ENCODE measurements at regions not wholly inside any gene's neighbourhood (a gene's known extent, or its start where the extent isn't known, plus 50 kb on each side); places are given as distances from the start of the nearest gene placed in this dataset.

DNA sequence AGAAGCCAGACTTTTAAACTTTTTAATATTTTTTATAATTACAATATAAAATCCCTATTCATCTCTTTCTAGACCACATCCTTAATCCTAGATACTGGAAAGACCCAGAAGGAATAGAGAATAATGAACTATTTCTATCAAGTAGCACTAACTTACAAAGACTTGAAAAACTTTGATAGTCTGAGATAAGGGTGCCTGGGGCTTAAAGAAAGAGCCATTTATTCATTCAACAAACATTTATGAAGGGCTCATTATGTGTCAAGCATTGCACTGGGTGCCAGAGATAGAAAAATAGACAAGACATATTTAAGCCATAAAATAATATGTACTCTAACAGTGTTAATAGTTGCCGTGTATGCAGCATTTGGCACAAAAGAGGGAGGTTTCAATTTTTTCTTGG, 178.0 kb upstream of the EMCN start:
- Histone ChIP-seq H4K20me1 (ENCODE audit: insufficient read depth, low read length) (no peaks in the 10 kb centered on the region), H3K27ac (ENCODE audit: low read length) (no peak overlapping the region), H3K27me3 (ENCODE audit: low read depth, low read length) (no peaks in the 10 kb centered on the region), H3K79me2 (ENCODE audit: low read length) (no peaks in the 10 kb centered on the region), H3K4me2 (ENCODE audit: low read length) (no peak overlapping the region), H3K36me3 (replicated peaks; ENCODE audit: low read depth, low read length) (no peaks in the 10 kb centered on the region), H3K4me1 (ENCODE audit: low read length) (no peaks in the 10 kb centered on the region), H3K9me3 (ENCODE audit: insufficient read depth, low read length) (no peaks in the 10 kb centered on the region), H3K9ac (ENCODE audit: low read length) (no peak overlapping the region), H3K4me3 (ENCODE audit: low read length) (no peak overlapping the region), H2AFZ (ENCODE audit: low read depth, low read length) (no peak overlapping the region)
- TF ChIP-seq, protein P1, sequence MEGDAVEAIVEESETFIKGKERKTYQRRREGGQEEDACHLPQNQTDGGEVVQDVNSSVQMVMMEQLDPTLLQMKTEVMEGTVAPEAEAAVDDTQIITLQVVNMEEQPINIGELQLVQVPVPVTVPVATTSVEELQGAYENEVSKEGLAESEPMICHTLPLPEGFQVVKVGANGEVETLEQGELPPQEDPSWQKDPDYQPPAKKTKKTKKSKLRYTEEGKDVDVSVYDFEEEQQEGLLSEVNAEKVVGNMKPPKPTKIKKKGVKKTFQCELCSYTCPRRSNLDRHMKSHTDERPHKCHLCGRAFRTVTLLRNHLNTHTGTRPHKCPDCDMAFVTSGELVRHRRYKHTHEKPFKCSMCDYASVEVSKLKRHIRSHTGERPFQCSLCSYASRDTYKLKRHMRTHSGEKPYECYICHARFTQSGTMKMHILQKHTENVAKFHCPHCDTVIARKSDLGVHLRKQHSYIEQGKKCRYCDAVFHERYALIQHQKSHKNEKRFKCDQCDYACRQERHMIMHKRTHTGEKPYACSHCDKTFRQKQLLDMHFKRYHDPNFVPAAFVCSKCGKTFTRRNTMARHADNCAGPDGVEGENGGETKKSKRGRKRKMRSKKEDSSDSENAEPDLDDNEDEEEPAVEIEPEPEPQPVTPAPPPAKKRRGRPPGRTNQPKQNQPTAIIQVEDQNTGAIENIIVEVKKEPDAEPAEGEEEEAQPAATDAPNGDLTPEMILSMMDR (IDR thresholded peaks at IDR 0.05; ENCODE audit: low read depth, low read length): no peak
- TF ChIP-seq EZH2phosphoT487 (IDR thresholded peaks at IDR 0.05; ENCODE audit: low read depth): no peak

- Histone ChIP-seq H3K9ac (ENCODE audit: low read length) (no peak overlapping the region), H3K27ac (ENCODE audit: low read length) (no peak overlapping the region), H4K20me1 (ENCODE audit: insufficient read depth, low read length) (no peaks in the 10 kb centered on the region), H3K36me3 (replicated peaks; ENCODE audit: low read depth, low read length) (no peaks in the 10 kb centered on the region), H3K4me1 (ENCODE audit: low read length) (no peaks in the 10 kb centered on the region), H2AFZ (ENCODE audit: low read depth, low read length) (no peak overlapping the region), H3K4me2 (ENCODE audit: low read length) (no peak overlapping the region), H3K27me3 (ENCODE audit: low read depth, low read length) (no peaks in the 10 kb centered on the region), H3K4me3 (ENCODE audit: low read length) (no peak overlapping the region), H3K79me2 (ENCODE audit: low read length) (no peaks in the 10 kb centered on the region), H3K9me3 (ENCODE audit: insufficient read depth, low read length) (no peaks in the 10 kb centered on the region)
- no peak for TF ChIP-seq EZH2phosphoT487 (IDR thresholded peaks at IDR 0.05; ENCODE audit: low read depth)
- TF ChIP-seq, protein P1 (IDR thresholded peaks at IDR 0.05; ENCODE audit: low read depth, low read length): no peak
These were observed 177.3 kb upstream of the EMCN start for GRCh38 chr4:100695039-100695654.

GRCh38 chr4:100694467-100694866, 176.6 kb upstream of the EMCN start:
- Histone ChIP-seq H3K36me3 (replicated peaks; ENCODE audit: low read depth, low read length) (no peaks in the 10 kb centered on the region), H4K20me1 (ENCODE audit: insufficient read depth, low read length) (no peaks in the 10 kb centered on the region), H3K4me3 (ENCODE audit: low read length) (no peak overlapping the region), H3K79me2 (ENCODE audit: low read length) (no peaks in the 10 kb centered on the region), H3K9me3 (ENCODE audit: insufficient read depth, low read length) (no peaks in the 10 kb centered on the region), H3K4me1 (ENCODE audit: low read length) (no peaks in the 10 kb centered on the region), H3K27me3 (ENCODE audit: low read depth, low read length) (no peaks in the 10 kb centered on the region), H3K9ac (ENCODE audit: low read length) (no peak overlapping the region), H2AFZ (ENCODE audit: low read depth, low read length) (no peak overlapping the region), H3K27ac (ENCODE audit: low read length) (no peak overlapping the region), H3K4me2 (ENCODE audit: low read length) (no peak overlapping the region)
- TF ChIP-seq, protein P1 (IDR thresholded peaks at IDR 0.05; ENCODE audit: low read depth, low read length): no peak
- TF ChIP-seq EZH2phosphoT487 (IDR thresholded peaks at IDR 0.05; ENCODE audit: low read depth): no peak

DNA sequence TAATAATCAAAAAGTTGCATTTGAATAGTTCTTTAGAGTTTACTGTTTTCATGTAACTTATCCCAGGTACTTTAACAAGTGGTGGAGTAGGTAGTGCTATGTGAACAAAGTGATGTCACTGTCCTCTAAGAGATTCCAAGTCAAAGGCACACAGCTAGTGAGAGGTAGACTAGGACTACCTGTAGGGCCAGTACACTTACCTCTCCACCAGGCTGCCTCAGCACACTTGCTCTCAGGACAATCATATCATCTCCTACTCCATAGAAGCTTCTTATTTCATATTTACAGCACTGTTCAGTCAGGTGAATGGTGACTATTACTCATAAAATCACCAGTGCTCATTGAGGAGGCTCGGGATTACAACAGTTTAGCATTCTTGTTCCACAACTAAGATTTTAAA, 173.0 kb upstream of the EMCN start:
- H3K27ac ChIP-seq (ENCODE audit: low read length): no peak overlapping the region
- H3K4me1 ChIP-seq (ENCODE audit: low read length): no peaks in the 10 kb centered on the region
- no peak overlapping the region for H3K4me2 ChIP-seq (ENCODE audit: low read length)
- H3K9ac ChIP-seq (ENCODE audit: low read length): no peak overlapping the region
- no peaks in the 10 kb centered on the region for H3K27me3 ChIP-seq (ENCODE audit: low read depth, low read length)
- no peak overlapping the region for H3K4me3 ChIP-seq (ENCODE audit: low read length)
- H3K36me3 ChIP-seq (replicated peaks; ENCODE audit: low read depth, low read length): no peaks in the 10 kb centered on the region
- H2AFZ ChIP-seq (ENCODE audit: low read depth, low read length): no peak overlapping the region
- no peaks in the 10 kb centered on the region for H3K79me2 ChIP-seq (ENCODE audit: low read length)
- no peaks in the 10 kb centered on the region for H3K9me3 ChIP-seq (ENCODE audit: insufficient read depth, low read length)
- no peaks in the 10 kb centered on the region for H4K20me1 ChIP-seq (ENCODE audit: insufficient read depth, low read length)
- no peak for TF ChIP-seq EZH2phosphoT487 (IDR thresholded peaks at IDR 0.05; ENCODE audit: low read depth)
- TF ChIP-seq, protein P1 (IDR thresholded peaks at IDR 0.05; ENCODE audit: low read depth, low read length): no peak
